Ureter (tissue), 1 donor: ENCODE measurements at regions not wholly inside any gene's neighbourhood (a gene's known extent, or its start where the extent isn't known, plus 50 kb on each side); places are given as distances from the start of the nearest gene placed in this dataset.

Source experiments
- DNase-seq: peaks from one replicate; pipeline ENCODE4 v3.0.0-alpha.2; 2020; ENCODE audit warnings: low spot score
- donor health status: DM: yes; HTN: yes; CAD: no.

- no peak for DNase-seq
These were observed 167.9 kb upstream of the ZFHX3 start for GRCh38 chr16:73215678-73216377.

- DNase-seq: no peak
These were observed 167.1 kb upstream of the ZFHX3 start for GRCh38 chr16:73214825-73215677.

GRCh38 chr16:73213732-73214455, 166.0 kb upstream of the ZFHX3 start:
- DNase-seq: no peak

- no peak for DNase-seq
These were observed 164.5 kb upstream of the ZFHX3 start for GRCh38 chr16:73212431-73212830.

- DNase-seq: no peak
These were observed 162.8 kb upstream of the ZFHX3 start for GRCh38 chr16:73210686-73211085.

- DNase-seq: no peak
These were observed 162.2 kb upstream of the ZFHX3 start for GRCh38 chr16:73210084-73210483.

- no peak for DNase-seq
These were observed 161.3 kb upstream of the ZFHX3 start for GRCh38 chr16:73209190-73209589.

- no peak for DNase-seq
These were observed 158.3 kb upstream of the ZFHX3 start for GRCh38 chr16:73206151-73206707.

GRCh38 chr16:73205153-73205886, 157.4 kb upstream of the ZFHX3 start:
- no peak for DNase-seq

GRCh38 chr16:73204359-73205152, 156.6 kb upstream of the ZFHX3 start:
- no peak for DNase-seq

GRCh38 chr16:73202161-73202729, 154.3 kb upstream of the ZFHX3 start:
- no peak for DNase-seq

GRCh38 chr16:73199214-73199613, 151.3 kb upstream of the ZFHX3 start:
- no peak for DNase-seq

GRCh38 chr16:73198481-73198880, 150.6 kb upstream of the ZFHX3 start:
- DNase-seq: no peak

- no peak for DNase-seq
These were observed 149.7 kb upstream of the ZFHX3 start for GRCh38 chr16:73197598-73197997.

GRCh38 chr16:73196670-73197069, 148.7 kb upstream of the ZFHX3 start:
- DNase-seq: peak; percentile 72

GRCh38 chr16:73193464-73193863, 145.5 kb upstream of the ZFHX3 start:
- DNase-seq: no peak

GRCh38 chr16:73192232-73192894, 144.4 kb upstream of the ZFHX3 start:
- DNase-seq: no peak

- DNase-seq: no peak
These were observed 143.7 kb upstream of the ZFHX3 start for GRCh38 chr16:73191660-73192046.
